Erythroblast (primary cell): ENCODE measurements at regions not wholly inside any gene's neighbourhood (a gene's known extent, or its start where the extent isn't known, plus 50 kb on each side); places are given as distances from the start of the nearest gene placed in this dataset.

ENCODE experiments used
- GATA1 ChIP-seq: IDR thresholded peaks from 2 replicates; pipeline ENCODE4 v1.6.1; 2011; ENCODE audit warnings: low read depth, mild to moderate bottlenecking, control low read depth, low read length, moderate library complexity
- POLR2A ChIP-seq: IDR thresholded peaks from 2 replicates; pipeline ENCODE4 v1.6.1; 2011; ENCODE audit warnings: mild to moderate bottlenecking, low read length

GRCh38 chr6:141488488-141488887 lies 644.2 kb upstream of the GJE1 start:
- TF ChIP-seq POLR2A (no peak), GATA1 (no peak)
